Cortex of kidney (tissue), 1 donor: ENCODE measurements at regions not wholly inside any gene's neighbourhood (a gene's known extent, or its start where the extent isn't known, plus 50 kb on each side); places are given as distances from the start of the nearest gene placed in this dataset.

Source experiments
- DNase-seq: peaks from one replicate; lab custom pipeline; 2025; lab: John Stamatoyannopoulos, UW

GRCh38 chr21:26739189-26739588 lies 106.0 kb downstream of the ADAMTS1 start:
- DNase-seq = no peak

GRCh38 chr21:26736449-26736848 lies 108.8 kb downstream of the ADAMTS1 start:
- DNase-seq = no peak

GRCh38 chr21:26732432-26733221 lies 112.6 kb downstream of the ADAMTS1 start:
- no peak for DNase-seq

- no peak for DNase-seq
These were observed 125.5 kb downstream of the ADAMTS1 start for GRCh38 chr21:26719750-26720149.

GRCh38 chr21:26717146-26717739 lies 128.0 kb downstream of the ADAMTS1 start:
- DNase-seq = no peak

GRCh38 chr21:26715878-26716506 lies 129.2 kb downstream of the ADAMTS1 start:
- no peak for DNase-seq

GRCh38 chr21:26715116-26715515 lies 130.1 kb downstream of the ADAMTS1 start:
- DNase-seq = no peak

- DNase-seq = no peak
These were observed 135.1 kb downstream of the ADAMTS1 start for GRCh38 chr21:26710155-26710554.

GRCh38 chr21:26709090-26709489 lies 136.0 kb upstream of the CYYR1 start:
- no peak for DNase-seq

GRCh38 chr21:26708223-26708800 lies 135.2 kb upstream of the CYYR1 start:
- no peak for DNase-seq

GRCh38 chr21:26707246-26707645 lies 134.2 kb upstream of the CYYR1 start:
- no peak for DNase-seq

- DNase-seq = no peak
These were observed 125.3 kb upstream of the CYYR1 start for GRCh38 chr21:26698416-26698815.

- DNase-seq = no peak
These were observed 118.3 kb upstream of the CYYR1 start for GRCh38 chr21:26691416-26691815.

- DNase-seq = no peak
These were observed 113.6 kb upstream of the CYYR1 start for GRCh38 chr21:26686705-26687104.

GRCh38 chr21:26686278-26686677 lies 113.2 kb upstream of the CYYR1 start:
- no peak for DNase-seq

- DNase-seq = no peak
These were observed 111.8 kb upstream of the CYYR1 start for GRCh38 chr21:26684889-26685288.

- DNase-seq = no peak
These were observed 110.9 kb upstream of the CYYR1 start for GRCh38 chr21:26683996-26684395.

GRCh38 chr21:26679284-26679683 lies 106.2 kb upstream of the CYYR1 start:
- DNase-seq = no peak

GRCh38 chr21:26674323-26674722 lies 101.2 kb upstream of the CYYR1 start:
- DNase-seq = no peak

GRCh38 chr21:26669215-26669764 lies 96.2 kb upstream of the CYYR1 start:
- no peak for DNase-seq

GRCh38 chr21:26659757-26660156 lies 86.7 kb upstream of the CYYR1 start:
- no peak for DNase-seq

- no peak for DNase-seq
These were observed 86.1 kb upstream of the CYYR1 start for GRCh38 chr21:26659182-26659581.

- DNase-seq = no peak
These were observed 82.4 kb upstream of the CYYR1 start for GRCh38 chr21:26655460-26655859.
